ENCODE measurements at regions not wholly inside any gene's neighbourhood (a gene's known extent, or its start where the extent isn't known, plus 50 kb on each side); places are given as distances from the start of the nearest gene placed in this dataset.

DNA sequence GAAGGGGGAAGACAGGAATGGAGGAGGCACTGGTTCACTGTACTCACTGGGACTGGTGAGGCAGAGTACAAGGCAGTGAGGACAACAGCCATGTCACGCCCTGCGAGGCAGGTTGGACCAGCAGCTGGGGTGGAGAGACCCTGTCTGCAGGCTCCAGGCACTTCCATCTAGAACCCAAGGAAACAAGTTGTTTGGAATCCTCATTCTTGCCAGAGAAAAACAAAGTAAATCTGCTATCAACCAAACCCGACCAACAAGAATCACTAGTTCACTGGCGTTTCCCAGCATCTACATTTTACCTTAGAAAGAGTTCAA is 98.5 kb upstream of the CDYL start:
- Histone ChIP-seq H3K4me1 (ENCODE audit: control insufficient read depth, extremely low read depth, insufficient read depth, low read length) (no peaks in the 10 kb centered on the region), H3K9me3 (replicated peaks; ENCODE audit: control insufficient read depth, insufficient read depth, low read length) (no peaks in the 10 kb centered on the region), H3K9ac (replicated peaks; ENCODE audit: extremely low read depth, insufficient read depth, low read length) (no peak overlapping the region), H3K27me3 (ENCODE audit: control insufficient read depth in 2 of 2, insufficient read depth in 2 of 2, low read length in 2 of 2) (peaks cover 4 to 7% of the 10 kb centered on the region in 2 experiments), H3K9me1 (replicated peaks; ENCODE audit: control insufficient read depth, extremely low read depth, insufficient read depth, low read length) (no peaks in the 10 kb centered on the region), H3K4me3 (replicated peaks in 1 of 3; ENCODE audit: insufficient read depth in 1 of 3, low read depth in 1 of 3, low read length in 3 of 3) (no peak overlapping the region), H3K4me2 (ENCODE audit: insufficient read depth, low read length) (no peak overlapping the region), H4K20me1 (replicated peaks; ENCODE audit: control insufficient read depth, extremely low read depth, insufficient read depth, low read length) (no peaks in the 10 kb centered on the region), H3K79me2 (ENCODE audit: control insufficient read depth, insufficient read depth, low read length) (no peaks in the 10 kb centered on the region), H3K36me3 (ENCODE audit: control insufficient read depth in 2 of 2, extremely low read depth in 1 of 2, insufficient read depth in 2 of 2, low read length in 2 of 2) (no peaks in the 10 kb centered on the region), H3K27ac (ENCODE audit: insufficient read depth, low read depth, low read length) (no peak overlapping the region), H2AFZ (ENCODE audit: low read depth, low read length) (no peak overlapping the region)
- DNase-seq (ENCODE audit: low read depth, low spot score) = no peak
- FAIRE-seq = no peak
- intact Hi-C loops (cut with micrococcal nuclease) (no loop called here), dilution Hi-C loops (cut with MboI; ENCODE audit: extremely low pct_ligation_motif_present, low sequenced_read_pairs) (no loop called here)
- no TSS peak for BruUV-seq (replicated peaks)
- TF ChIP-seq MYC (IDR thresholded peaks at IDR 0.05; ENCODE audit: low read depth, low read length) = no peak
- TF ChIP-seq FOS (IDR thresholded peaks at IDR 0.05; ENCODE audit: borderline replicate concordance, insufficient read depth, low read length) = no peak
- TF ChIP-seq POLR2AphosphoS5 (IDR thresholded peaks at IDR 0.05; ENCODE audit: insufficient read depth, low read depth, low read length) = no peak
- TF ChIP-seq CTCF (IDR thresholded peaks at IDR 0.05; ENCODE audit: extremely low read depth in 1 of 2, insufficient read depth in 1 of 2, low read depth in 1 of 2, low read length in 2 of 2) = no peak
- no peak for TF ChIP-seq GATA2 (IDR thresholded peaks at IDR 0.05; ENCODE audit: insufficient read depth, insufficient read length, low read depth, low read length)
- TF ChIP-seq POLR2A (IDR thresholded peaks at IDR 0.05; ENCODE audit: low read depth, low read length) = no peak
- TF ChIP-seq EZH2 (IDR thresholded peaks at IDR 0.05; ENCODE audit: borderline replicate concordance, low read depth, low read length, severe bottlenecking) = no peak
- no peak for TF ChIP-seq JUN (IDR thresholded peaks at IDR 0.05; ENCODE audit: borderline replicate concordance, insufficient read depth, insufficient read length, low read depth)
- TF ChIP-seq, protein P1, sequence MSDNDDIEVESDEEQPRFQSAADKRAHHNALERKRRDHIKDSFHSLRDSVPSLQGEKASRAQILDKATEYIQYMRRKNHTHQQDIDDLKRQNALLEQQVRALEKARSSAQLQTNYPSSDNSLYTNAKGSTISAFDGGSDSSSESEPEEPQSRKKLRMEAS (IDR thresholded peaks at IDR 0.05; ENCODE audit: insufficient read depth, insufficient read length) = no peak
- ChIA-PET CTCF (no interaction called here), POLR2A (no interaction called here)
